GM13976 (cell line): ENCODE measurements at regions not wholly inside any gene's neighbourhood (a gene's known extent, or its start where the extent isn't known, plus 50 kb on each side); places are given as distances from the start of the nearest gene placed in this dataset.

ENCODE experiments used
- DNase-seq: peaks from one replicate; pipeline ENCODE4 v3.0.0; 2012; ENCODE audit warnings: low spot score
- in situ Hi-C: fragments of 300-500 bp; cut with MboI; formaldehyde crosslinking; loops from one replicate; pipeline ENCODE4 v1.12.0; 2022; ENCODE audit warnings: low sequenced_read_pairs, mixed read lengths, inconsistent platforms; ENCODE audit not compliant: unreplicated experiment
- TF ChIP-seq, protein P1 (sequence below): IDR thresholded peaks from 2 replicates; pipeline ENCODE4 v1.5.1; 2012; ENCODE audit warnings: borderline replicate concordance, mild to moderate bottlenecking; ENCODE audit not compliant: insufficient read depth; ENCODE audit errors: extremely low read depth, missing control alignments, control extremely low read depth

- TF ChIP-seq, protein P1, sequence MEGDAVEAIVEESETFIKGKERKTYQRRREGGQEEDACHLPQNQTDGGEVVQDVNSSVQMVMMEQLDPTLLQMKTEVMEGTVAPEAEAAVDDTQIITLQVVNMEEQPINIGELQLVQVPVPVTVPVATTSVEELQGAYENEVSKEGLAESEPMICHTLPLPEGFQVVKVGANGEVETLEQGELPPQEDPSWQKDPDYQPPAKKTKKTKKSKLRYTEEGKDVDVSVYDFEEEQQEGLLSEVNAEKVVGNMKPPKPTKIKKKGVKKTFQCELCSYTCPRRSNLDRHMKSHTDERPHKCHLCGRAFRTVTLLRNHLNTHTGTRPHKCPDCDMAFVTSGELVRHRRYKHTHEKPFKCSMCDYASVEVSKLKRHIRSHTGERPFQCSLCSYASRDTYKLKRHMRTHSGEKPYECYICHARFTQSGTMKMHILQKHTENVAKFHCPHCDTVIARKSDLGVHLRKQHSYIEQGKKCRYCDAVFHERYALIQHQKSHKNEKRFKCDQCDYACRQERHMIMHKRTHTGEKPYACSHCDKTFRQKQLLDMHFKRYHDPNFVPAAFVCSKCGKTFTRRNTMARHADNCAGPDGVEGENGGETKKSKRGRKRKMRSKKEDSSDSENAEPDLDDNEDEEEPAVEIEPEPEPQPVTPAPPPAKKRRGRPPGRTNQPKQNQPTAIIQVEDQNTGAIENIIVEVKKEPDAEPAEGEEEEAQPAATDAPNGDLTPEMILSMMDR: no peak
- in situ Hi-C loops: no loop called here
- DNase-seq: no peak
These were observed 645.0 kb downstream of the CBLN2 start for GRCh38 chr18:71899183-71899582.

- in situ Hi-C loops: no loop called here
- no peak for DNase-seq
- TF ChIP-seq, protein P1: no peak
These were observed 656.6 kb downstream of the CBLN2 start for GRCh38 chr18:71887509-71887908.

DNA sequence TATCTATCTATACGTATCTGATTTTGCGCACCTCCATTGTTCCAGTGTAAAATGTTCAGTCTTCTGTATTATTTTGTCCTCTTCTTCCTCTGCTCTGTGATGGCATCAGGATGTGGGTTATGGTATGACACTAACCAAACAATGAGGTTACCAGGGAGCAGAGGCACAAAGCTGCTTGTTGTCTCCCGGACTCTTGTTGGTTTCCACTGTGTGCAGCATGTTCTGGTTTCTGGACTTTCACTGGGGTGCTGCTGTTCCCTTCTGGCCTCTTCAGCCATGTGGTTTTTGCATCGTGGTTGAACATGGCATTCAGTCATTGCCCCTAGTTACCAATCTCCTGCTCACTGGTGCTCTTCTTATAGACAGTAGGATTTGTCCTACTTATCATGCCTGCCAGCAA, 665.9 kb downstream of the CBLN2 start:
- in situ Hi-C loops: no loop called here
- no peak for DNase-seq
- TF ChIP-seq, protein P1: no peak

GRCh38 chr18:71873695-71874094, 670.4 kb downstream of the CBLN2 start:
- TF ChIP-seq, protein P1: no peak
- in situ Hi-C loops: no loop called here
- no peak for DNase-seq

DNA sequence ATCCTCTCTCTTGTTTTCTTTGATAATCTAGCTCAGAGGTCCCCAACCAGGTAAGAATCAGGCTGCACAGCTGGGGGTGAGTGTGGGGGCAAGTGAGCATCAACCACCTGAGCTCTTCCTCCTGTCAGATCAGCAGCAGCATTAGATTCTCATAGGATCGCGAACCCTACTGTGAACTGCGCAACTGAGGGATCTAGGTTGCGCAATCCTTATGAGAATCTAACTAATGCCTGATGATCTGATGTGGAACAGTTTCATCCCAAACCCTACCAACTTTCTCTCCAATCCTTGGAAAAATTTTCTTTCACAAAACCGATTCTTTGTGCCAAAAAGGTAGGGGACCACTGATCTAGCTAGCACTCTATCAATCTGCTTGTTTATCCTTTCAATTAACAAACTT, 678.3 kb downstream of the CBLN2 start:
- in situ Hi-C loops: no loop called here
- no peak for DNase-seq
- TF ChIP-seq, protein P1: no peak

DNA sequence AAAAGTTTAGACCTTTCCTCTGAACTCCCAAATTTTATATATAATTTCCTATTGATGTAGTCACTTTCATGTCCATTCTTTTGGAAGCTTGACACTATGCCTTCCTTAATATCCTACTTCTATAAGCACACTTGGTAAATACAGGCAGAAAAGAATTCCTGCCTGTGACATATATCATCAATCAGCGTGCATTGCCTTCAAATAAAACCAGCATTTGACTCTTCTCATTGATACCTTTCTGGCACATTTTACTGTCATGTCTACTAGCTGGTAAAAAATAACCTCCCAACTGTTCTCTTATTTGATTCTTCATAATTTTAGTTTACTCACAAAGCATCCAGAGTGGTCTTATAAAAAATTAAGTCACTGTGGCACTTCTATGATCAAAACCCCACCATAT, 693.5 kb downstream of the CBLN2 start:
- in situ Hi-C loops: no loop called here
- DNase-seq: no peak
- TF ChIP-seq, protein P1: no peak

GRCh38 chr18:71849407-71849806, 694.7 kb downstream of the CBLN2 start:
- DNase-seq: no peak
- in situ Hi-C loops: no loop called here
- TF ChIP-seq, protein P1: no peak
